ENCODE measurements at regions not wholly inside any gene's neighbourhood (a gene's known extent, or its start where the extent isn't known, plus 50 kb on each side); places are given as distances from the start of the nearest gene placed in this dataset.

GRCh38 chr12:75781532-75782046 is 250.0 kb downstream of the PHLDA1 start:
- TF ChIP-seq E4F1 (CRISPR knock-in tag; IDR thresholded peaks at IDR 0.05; ENCODE audit: borderline replicate concordance) (no peak), RNF2 (IDR thresholded peaks at IDR 0.05) (no peak), EZH2 (IDR thresholded peaks at IDR 0.05; ENCODE audit: borderline replicate concordance, low read depth, low read length) (no peak), USF2 (CRISPR knock-in tag; IDR thresholded peaks at IDR 0.05) (peak; percentile 16; the same call in 1 of the 2 replicates), JUND (IDR thresholded peaks at IDR 0.05; ENCODE audit: borderline replicate concordance, low read depth, low read length) (peak; percentile 92), JUND (tag; IDR thresholded peaks at IDR 0.05; ENCODE audit: borderline replicate concordance, low read depth, low read length) (peak; percentile 92; the same call in 2 of the 3 replicates), NONO (IDR thresholded peaks at IDR 0.05; ENCODE audit: low read depth in 2 of 2, low read length in 1 of 2) (no peak)
